ENCODE measurements at regions not wholly inside any gene's neighbourhood (a gene's known extent, or its start where the extent isn't known, plus 50 kb on each side); places are given as distances from the start of the nearest gene placed in this dataset.

- DNase-seq (ENCODE audit: low read depth), result no peak
Measured at GRCh38 chr12:127293507-127294310, 973.3 kb upstream of the TMEM132C start.

GRCh38 chr12:127294651-127295210 lies 972.2 kb upstream of the TMEM132C start:
- no peak for DNase-seq (ENCODE audit: low read depth)

- DNase-seq (ENCODE audit: low read depth), result no peak
Measured at GRCh38 chr12:127295630-127296029, 971.3 kb upstream of the TMEM132C start.

GRCh38 chr12:127296591-127296990 lies 970.4 kb upstream of the TMEM132C start:
- no peak for DNase-seq (ENCODE audit: low read depth)

DNA sequence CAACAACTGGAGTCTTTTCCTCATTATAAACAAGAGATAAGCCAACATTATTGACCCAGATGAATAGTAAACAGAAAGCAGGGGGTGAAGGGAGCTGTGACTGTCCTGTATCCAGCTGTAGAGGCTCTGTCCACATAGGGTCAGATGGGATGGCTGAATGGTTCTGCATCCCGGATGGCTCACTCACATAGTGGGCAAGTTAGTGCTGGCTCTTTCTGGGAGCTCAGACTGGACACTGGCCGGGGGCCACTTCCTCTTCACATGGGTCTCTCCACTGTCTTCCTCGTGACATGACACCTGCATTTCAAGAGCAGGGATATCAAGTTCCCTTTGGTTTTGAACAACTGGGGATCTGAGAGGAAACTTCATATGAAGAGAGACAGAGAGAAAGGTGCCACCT lies 969.6 kb upstream of the TMEM132C start:
- DNase-seq (ENCODE audit: low read depth), result no peak

GRCh38 chr12:127300075-127300474 lies 966.9 kb upstream of the TMEM132C start:
- no peak for DNase-seq (ENCODE audit: low read depth)

GRCh38 chr12:127300753-127301152 lies 966.2 kb upstream of the TMEM132C start:
- no peak for DNase-seq (ENCODE audit: low read depth)

DNA sequence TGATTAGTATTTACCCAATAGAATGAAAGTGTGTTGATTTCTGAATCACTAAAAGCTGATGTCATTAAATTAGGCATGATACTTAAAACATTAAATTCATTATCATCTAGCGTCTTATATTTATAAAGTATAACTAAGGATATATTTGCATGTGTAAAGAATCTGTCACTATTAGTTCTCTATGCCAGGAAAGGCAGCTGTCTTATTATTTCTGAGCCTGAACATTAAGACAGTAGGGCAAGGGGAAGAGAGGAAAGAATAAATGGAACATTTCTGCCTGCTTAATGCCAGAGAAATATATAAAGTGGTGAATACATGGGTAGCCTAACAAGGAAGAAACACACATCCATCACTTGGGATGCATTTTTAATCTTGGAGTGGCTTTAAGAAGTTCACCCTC lies 965.1 kb upstream of the TMEM132C start:
- no peak for DNase-seq (ENCODE audit: low read depth)

- no peak for DNase-seq (ENCODE audit: low read depth)
Measured at GRCh38 chr12:127304751-127305725, 961.9 kb upstream of the TMEM132C start.

DNA sequence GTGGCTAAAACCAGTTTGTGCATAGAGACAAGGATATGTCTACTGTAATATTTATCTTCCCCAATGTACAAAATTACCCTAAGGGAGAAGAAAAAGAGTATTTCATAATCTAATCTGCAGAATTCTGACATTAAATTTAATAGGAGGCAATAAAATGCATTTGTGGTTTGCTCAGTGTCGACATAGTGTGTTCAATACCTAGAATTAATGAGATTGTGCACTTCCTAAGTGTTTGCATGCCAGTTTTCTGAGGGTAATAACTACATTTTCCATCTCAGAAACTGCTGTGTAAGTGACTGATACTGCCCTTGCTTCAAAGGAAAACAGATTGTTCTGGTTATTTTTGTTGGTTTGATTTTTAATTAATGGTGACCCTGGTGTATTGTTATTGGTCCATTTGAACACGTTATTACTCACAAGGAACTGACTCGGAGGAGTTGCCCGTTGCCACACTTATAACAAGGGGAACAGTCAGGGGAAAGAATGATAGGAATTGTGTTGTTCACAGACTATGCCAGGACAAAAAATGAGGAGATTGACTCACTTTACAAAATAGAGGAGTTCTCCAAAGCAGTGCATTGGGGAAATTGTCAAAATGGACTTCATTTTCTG lies 960.3 kb upstream of the TMEM132C start:
- peak; percentile 59 for DNase-seq (ENCODE audit: low read depth)

- DNase-seq (ENCODE audit: low read depth), result no peak
Measured at GRCh38 chr12:127307528-127307927, 959.4 kb upstream of the TMEM132C start.

DNA sequence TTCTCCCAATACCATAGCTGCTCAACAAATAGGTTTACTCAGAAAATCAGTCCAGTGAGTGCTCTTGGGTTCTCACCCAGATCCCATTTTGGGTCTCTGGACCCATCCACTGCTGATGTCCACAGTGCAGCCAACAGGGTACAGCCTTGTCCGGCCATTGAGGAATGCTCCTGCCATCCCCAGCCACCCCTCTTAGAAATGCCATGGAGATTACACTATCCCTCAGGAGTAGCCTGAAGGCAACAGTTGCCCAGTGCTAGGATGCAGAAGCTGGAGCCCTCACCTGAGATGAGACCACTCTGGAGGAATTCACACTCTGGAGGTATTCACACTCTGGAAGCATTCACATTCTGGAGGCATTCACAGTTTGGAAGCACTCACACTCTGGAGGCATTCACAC lies 958.8 kb upstream of the TMEM132C start:
- no peak for DNase-seq (ENCODE audit: low read depth)

- DNase-seq (ENCODE audit: low read depth), result no peak
Measured at GRCh38 chr12:127310548-127310947, 956.4 kb upstream of the TMEM132C start.

DNA sequence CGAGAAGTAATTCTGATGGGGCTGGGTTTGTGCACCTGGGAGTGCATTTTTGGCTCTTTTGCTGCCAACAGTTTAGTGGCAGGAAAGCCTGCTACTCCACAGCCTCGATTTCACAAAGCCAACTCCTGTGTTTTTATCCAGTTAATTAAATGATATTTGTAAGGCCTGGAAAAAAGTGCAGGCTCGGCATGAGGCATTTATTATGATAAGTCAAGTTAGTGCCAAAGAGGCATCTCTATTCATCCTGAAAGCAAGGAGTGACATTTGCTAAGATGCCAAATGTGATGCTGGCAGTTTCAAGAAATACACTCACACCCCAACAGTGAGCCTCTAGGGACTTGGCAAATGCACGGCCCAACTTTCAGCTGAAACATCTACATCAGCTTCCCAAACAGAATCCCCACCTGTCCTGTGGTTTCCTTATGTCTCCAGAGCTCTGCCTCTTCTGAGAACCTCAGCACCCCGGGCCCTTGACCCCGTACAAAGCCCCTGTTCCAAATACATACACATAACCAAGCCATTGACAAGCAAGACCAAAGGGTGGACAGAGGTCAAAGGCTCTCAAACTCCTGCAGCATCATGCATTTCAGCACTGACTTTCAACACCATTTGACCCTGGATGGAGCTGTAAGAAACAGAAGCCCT lies 955.1 kb upstream of the TMEM132C start:
- no peak for DNase-seq (ENCODE audit: low read depth)

- DNase-seq (ENCODE audit: low read depth), result no peak
Measured at GRCh38 chr12:127324681-127325080, 942.3 kb upstream of the TMEM132C start.

DNA sequence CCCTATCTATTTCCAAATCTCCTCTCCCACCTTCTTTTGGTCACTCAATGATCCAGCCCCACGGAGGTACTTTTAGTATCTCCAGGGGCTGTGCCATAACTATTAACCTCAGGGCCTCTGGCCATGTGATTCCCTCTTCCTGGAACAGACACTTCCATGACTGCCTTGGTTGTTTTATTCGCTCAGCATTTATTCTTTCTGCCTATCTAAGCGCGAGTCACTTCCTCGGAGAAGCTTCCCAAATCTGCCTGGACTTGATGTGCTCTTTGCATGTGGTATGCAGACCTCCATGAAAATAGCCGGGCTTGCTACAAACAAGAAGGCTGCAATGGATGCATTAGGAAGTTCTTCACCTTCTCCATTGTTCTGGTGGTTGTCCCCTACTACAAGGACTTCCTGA lies 939.0 kb upstream of the TMEM132C start:
- no peak for DNase-seq (ENCODE audit: low read depth)

- no peak for DNase-seq (ENCODE audit: low read depth)
Measured at GRCh38 chr12:127328867-127329266, 938.1 kb upstream of the TMEM132C start.

DNA sequence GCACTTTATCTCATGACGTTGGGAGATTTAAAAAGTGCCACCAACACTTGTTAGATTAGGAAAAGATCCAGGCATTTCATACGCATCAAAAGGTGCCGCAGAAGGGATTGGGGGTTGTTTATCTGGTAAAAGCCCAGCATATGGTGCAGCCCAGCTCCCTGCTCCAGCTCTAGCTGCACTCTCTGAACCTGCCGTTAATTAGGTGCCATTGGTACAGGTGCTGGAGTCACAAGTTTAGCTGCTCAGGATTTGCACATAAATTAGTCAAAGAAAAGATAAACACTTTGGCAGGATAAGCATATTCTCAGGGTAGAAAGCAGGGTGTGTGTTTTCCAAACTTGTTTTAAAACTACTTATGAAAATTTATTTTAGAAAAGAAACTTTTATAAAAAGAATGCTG lies 932.6 kb upstream of the TMEM132C start:
- DNase-seq (ENCODE audit: low read depth), result no peak

- DNase-seq (ENCODE audit: low read depth), result no peak
Measured at GRCh38 chr12:127334912-127335644, 931.9 kb upstream of the TMEM132C start.

- no peak for DNase-seq (ENCODE audit: low read depth)
Measured at GRCh38 chr12:127336416-127336815, 930.6 kb upstream of the TMEM132C start.

DNA sequence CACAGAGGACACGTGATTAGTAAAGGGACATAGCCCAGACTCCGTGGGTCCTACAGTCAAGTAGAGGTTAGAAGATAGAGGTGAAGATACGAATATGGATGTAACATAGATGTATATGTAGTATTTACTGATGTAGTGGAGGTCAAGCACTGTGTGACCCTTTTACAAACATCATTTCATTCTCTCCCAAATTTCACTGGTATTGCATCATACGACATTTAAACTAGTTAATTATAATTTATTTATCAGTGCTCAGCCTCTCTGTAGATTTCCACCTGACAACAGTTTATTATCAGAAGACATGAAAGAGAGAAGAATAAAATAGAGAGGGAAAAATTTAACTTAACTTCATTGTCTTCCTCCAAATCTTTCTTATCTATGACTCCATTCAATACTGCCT lies 927.9 kb upstream of the TMEM132C start:
- no peak for DNase-seq (ENCODE audit: low read depth)
